ENCODE measurements at regions not wholly inside any gene's neighbourhood (a gene's known extent, or its start where the extent isn't known, plus 50 kb on each side); places are given as distances from the start of the nearest gene placed in this dataset.

- Histone ChIP-seq H4K20me1 (replicated peaks; ENCODE audit: control insufficient read depth, extremely low read depth, insufficient read depth, low read length) (no peaks in the 10 kb centered on the region), H3K4me3 (replicated peaks in 1 of 3; ENCODE audit: insufficient read depth in 1 of 3, low read depth in 1 of 3, low read length in 3 of 3) (no peak overlapping the region), H3K4me2 (ENCODE audit: insufficient read depth, low read length) (no peak overlapping the region), H3K4me1 (ENCODE audit: control insufficient read depth, extremely low read depth, insufficient read depth, low read length) (no peaks in the 10 kb centered on the region), H3K9me3 (replicated peaks; ENCODE audit: control insufficient read depth, insufficient read depth, low read length) (no peaks in the 10 kb centered on the region), H3K9ac (replicated peaks; ENCODE audit: extremely low read depth, insufficient read depth, low read length) (no peak overlapping the region), H2AFZ (ENCODE audit: low read depth, low read length) (no peak overlapping the region), H3K27ac (ENCODE audit: insufficient read depth, low read depth, low read length) (no peak overlapping the region), H3K9me1 (replicated peaks; ENCODE audit: control insufficient read depth, extremely low read depth, insufficient read depth, low read length) (no peaks in the 10 kb centered on the region), H3K79me2 (ENCODE audit: control insufficient read depth, insufficient read depth, low read length) (no peaks in the 10 kb centered on the region), H3K27me3 (ENCODE audit: control insufficient read depth in 2 of 2, insufficient read depth in 2 of 2, low read length in 2 of 2) (no peaks in the 10 kb centered on the region), H3K36me3 (ENCODE audit: control insufficient read depth in 2 of 2, extremely low read depth in 1 of 2, insufficient read depth in 2 of 2, low read length in 2 of 2) (no peaks in the 10 kb centered on the region)
- no TSS peak for BruUV-seq (replicated peaks)
- intact Hi-C loops (cut with micrococcal nuclease) (no loop called here), dilution Hi-C loops (cut with MboI; ENCODE audit: extremely low pct_ligation_motif_present, low sequenced_read_pairs) (no loop called here)
- ChIA-PET CTCF (no interaction called here), POLR2A (no interaction called here)
- DNase-seq (ENCODE audit: low read depth, low spot score) = no peak
- FAIRE-seq = no peak
- TF ChIP-seq EZH2 (IDR thresholded peaks at IDR 0.05; ENCODE audit: borderline replicate concordance, low read depth, low read length, severe bottlenecking) (no peak), MAX (IDR thresholded peaks at IDR 0.05; ENCODE audit: insufficient read depth, insufficient read length) (no peak), GATA2 (IDR thresholded peaks at IDR 0.05; ENCODE audit: insufficient read depth, insufficient read length, low read depth, low read length) (no peak), FOS (IDR thresholded peaks at IDR 0.05; ENCODE audit: borderline replicate concordance, insufficient read depth, low read length) (no peak), POLR2AphosphoS5 (IDR thresholded peaks at IDR 0.05; ENCODE audit: insufficient read depth, low read depth, low read length) (no peak), MYC (IDR thresholded peaks at IDR 0.05; ENCODE audit: low read depth, low read length) (no peak), POLR2A (IDR thresholded peaks at IDR 0.05; ENCODE audit: low read depth, low read length) (no peak), JUN (IDR thresholded peaks at IDR 0.05; ENCODE audit: borderline replicate concordance, insufficient read depth, insufficient read length, low read depth) (no peak)
- TF ChIP-seq, protein P1, sequence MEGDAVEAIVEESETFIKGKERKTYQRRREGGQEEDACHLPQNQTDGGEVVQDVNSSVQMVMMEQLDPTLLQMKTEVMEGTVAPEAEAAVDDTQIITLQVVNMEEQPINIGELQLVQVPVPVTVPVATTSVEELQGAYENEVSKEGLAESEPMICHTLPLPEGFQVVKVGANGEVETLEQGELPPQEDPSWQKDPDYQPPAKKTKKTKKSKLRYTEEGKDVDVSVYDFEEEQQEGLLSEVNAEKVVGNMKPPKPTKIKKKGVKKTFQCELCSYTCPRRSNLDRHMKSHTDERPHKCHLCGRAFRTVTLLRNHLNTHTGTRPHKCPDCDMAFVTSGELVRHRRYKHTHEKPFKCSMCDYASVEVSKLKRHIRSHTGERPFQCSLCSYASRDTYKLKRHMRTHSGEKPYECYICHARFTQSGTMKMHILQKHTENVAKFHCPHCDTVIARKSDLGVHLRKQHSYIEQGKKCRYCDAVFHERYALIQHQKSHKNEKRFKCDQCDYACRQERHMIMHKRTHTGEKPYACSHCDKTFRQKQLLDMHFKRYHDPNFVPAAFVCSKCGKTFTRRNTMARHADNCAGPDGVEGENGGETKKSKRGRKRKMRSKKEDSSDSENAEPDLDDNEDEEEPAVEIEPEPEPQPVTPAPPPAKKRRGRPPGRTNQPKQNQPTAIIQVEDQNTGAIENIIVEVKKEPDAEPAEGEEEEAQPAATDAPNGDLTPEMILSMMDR (IDR thresholded peaks at IDR 0.05; ENCODE audit: extremely low read depth in 1 of 2, insufficient read depth in 1 of 2, low read depth in 1 of 2, low read length in 2 of 2) = no peak
Observed at GRCh38 chr12:63457428-63457827, 210.9 kb downstream of the DPY19L2 start.

Data from endothelial cell of umbilical vein (primary cell).